Osteocyte (in vitro differentiated cells): ENCODE measurements at regions not wholly inside any gene's neighbourhood (a gene's known extent, or its start where the extent isn't known, plus 50 kb on each side); places are given as distances from the start of the nearest gene placed in this dataset.

Experiments
- DNase-seq: peaks from one replicate; pipeline ENCODE4 v3.0.0; 2021; ENCODE audit warnings: mixed read lengths; ENCODE audit not compliant: unreplicated experiment; ENCODE audit errors: extremely low spot score
- H3K27ac Mint-ChIP-seq: one replicate; pipeline ENCODE4 v1.8.0; 2021; ENCODE audit warnings: mild to moderate bottlenecking, mixed read lengths; ENCODE audit not compliant: unreplicated experiment
- H3K27me3 Mint-ChIP-seq: one replicate; pipeline ENCODE4 v1.8.0; 2021; ENCODE audit warnings: mixed read lengths; ENCODE audit not compliant: unreplicated experiment
- H3K36me3 Mint-ChIP-seq: one replicate; pipeline ENCODE4 v1.8.0; 2021; ENCODE audit warnings: mixed read lengths; ENCODE audit not compliant: unreplicated experiment
- H3K4me1 Mint-ChIP-seq: one replicate; pipeline ENCODE4 v1.8.0; 2021; ENCODE audit warnings: mixed read lengths; ENCODE audit not compliant: unreplicated experiment
- H3K4me3 Mint-ChIP-seq: one replicate; pipeline ENCODE4 v1.8.0; 2021; ENCODE audit warnings: mild to moderate bottlenecking, moderate library complexity, mixed read lengths; ENCODE audit not compliant: unreplicated experiment
- H3K9me3 Mint-ChIP-seq: one replicate; pipeline ENCODE4 v1.8.0; 2021; ENCODE audit warnings: mixed read lengths; ENCODE audit not compliant: unreplicated experiment
- CTCF ChIP-seq: fragments of 200-600 bp; sonication (generic); IDR thresholded peaks from 2 replicates; pipeline ENCODE4 v1.5.0; 2021; ENCODE audit warnings: antibody characterized with exemption, mild to moderate bottlenecking, moderate library complexity

GRCh38 chr10:8369666-8370065 is 315.2 kb downstream of the GATA3 start:
- no peaks in the 10 kb centered on the region for H3K36me3 Mint-ChIP-seq
- H3K9me3 Mint-ChIP-seq: peaks cover 35% of the 10 kb centered on the region
- TF ChIP-seq CTCF: no peak
- H3K27me3 Mint-ChIP-seq: no peaks in the 10 kb centered on the region
- no peaks in the 10 kb centered on the region for H3K4me1 Mint-ChIP-seq
- no peak overlapping the region for H3K27ac Mint-ChIP-seq
- no peak overlapping the region for H3K4me3 Mint-ChIP-seq
- no peak for DNase-seq

- no peak for DNase-seq
- no peak for TF ChIP-seq CTCF
- no peaks in the 10 kb centered on the region for H3K27me3 Mint-ChIP-seq
- no peaks in the 10 kb centered on the region for H3K4me1 Mint-ChIP-seq
- H3K36me3 Mint-ChIP-seq: no peaks in the 10 kb centered on the region
- no peak overlapping the region for H3K27ac Mint-ChIP-seq
- peaks cover 22% of the 10 kb centered on the region for H3K9me3 Mint-ChIP-seq
- no peak overlapping the region for H3K4me3 Mint-ChIP-seq
Measured at GRCh38 chr10:8374334-8374733, 319.8 kb downstream of the GATA3 start.

- no peak overlapping the region for H3K4me3 Mint-ChIP-seq
- no peak for DNase-seq
- peaks cover 16% of the 10 kb centered on the region for H3K9me3 Mint-ChIP-seq
- no peaks in the 10 kb centered on the region for H3K4me1 Mint-ChIP-seq
- H3K36me3 Mint-ChIP-seq: no peaks in the 10 kb centered on the region
- no peaks in the 10 kb centered on the region for H3K27me3 Mint-ChIP-seq
- no peak overlapping the region for H3K27ac Mint-ChIP-seq
- no peak for TF ChIP-seq CTCF
Measured at GRCh38 chr10:8375137-8375536, 320.6 kb downstream of the GATA3 start.

GRCh38 chr10:8378198-8378983 is 323.9 kb downstream of the GATA3 start:
- no peaks in the 10 kb centered on the region for H3K27me3 Mint-ChIP-seq
- no peak overlapping the region for H3K4me3 Mint-ChIP-seq
- peaks cover 7% of the 10 kb centered on the region for H3K9me3 Mint-ChIP-seq
- H3K4me1 Mint-ChIP-seq: no peaks in the 10 kb centered on the region
- no peak overlapping the region for H3K27ac Mint-ChIP-seq
- DNase-seq: no peak
- TF ChIP-seq CTCF: no peak
- no peaks in the 10 kb centered on the region for H3K36me3 Mint-ChIP-seq

- Mint-ChIP-seq H3K9me3 (peaks cover 5% of the 10 kb centered on the region), H3K27ac (no peak overlapping the region), H3K4me3 (no peak overlapping the region), H3K4me1 (no peaks in the 10 kb centered on the region), H3K27me3 (no peaks in the 10 kb centered on the region), H3K36me3 (no peaks in the 10 kb centered on the region)
- DNase-seq: no peak
- no peak for TF ChIP-seq CTCF
Measured at GRCh38 chr10:8379906-8380832, 325.7 kb downstream of the GATA3 start.
